GM21717 (cell line): ENCODE measurements at regions not wholly inside any gene's neighbourhood (a gene's known extent, or its start where the extent isn't known, plus 50 kb on each side); places are given as distances from the start of the nearest gene placed in this dataset.

ENCODE experiments used
- ATAC-seq: cut with Tn5 transposase; IDR thresholded peaks from one replicate; pipeline ENCODE4 v1.9.1; 2021; ENCODE audit warnings: mild to moderate bottlenecking, moderate library complexity; ENCODE audit not compliant: unreplicated experiment

DNA sequence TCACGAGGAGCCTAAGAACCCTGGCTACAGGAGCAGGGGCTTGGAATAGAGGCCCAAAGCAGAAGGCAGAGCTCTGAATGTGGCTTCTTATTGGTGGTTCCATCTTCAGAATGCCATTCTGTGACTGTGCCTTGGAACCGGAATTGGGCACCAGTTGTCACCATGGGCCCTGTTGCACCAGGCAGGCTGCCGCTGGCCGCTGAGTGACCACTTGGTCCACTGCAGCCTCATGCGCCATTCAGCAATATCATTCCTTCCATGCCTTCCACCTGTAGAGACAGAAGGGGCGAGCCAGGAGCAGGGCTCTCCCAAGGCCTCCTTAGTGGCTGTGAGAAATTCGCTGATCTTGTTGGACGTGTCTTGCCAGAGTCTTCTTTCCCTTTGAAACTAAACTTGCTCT is 270.3 kb upstream of the CHD6 start:
- ATAC-seq: no peak

GRCh38 chr20:41887500-41887899 is 269.3 kb upstream of the CHD6 start:
- ATAC-seq: no peak

DNA sequence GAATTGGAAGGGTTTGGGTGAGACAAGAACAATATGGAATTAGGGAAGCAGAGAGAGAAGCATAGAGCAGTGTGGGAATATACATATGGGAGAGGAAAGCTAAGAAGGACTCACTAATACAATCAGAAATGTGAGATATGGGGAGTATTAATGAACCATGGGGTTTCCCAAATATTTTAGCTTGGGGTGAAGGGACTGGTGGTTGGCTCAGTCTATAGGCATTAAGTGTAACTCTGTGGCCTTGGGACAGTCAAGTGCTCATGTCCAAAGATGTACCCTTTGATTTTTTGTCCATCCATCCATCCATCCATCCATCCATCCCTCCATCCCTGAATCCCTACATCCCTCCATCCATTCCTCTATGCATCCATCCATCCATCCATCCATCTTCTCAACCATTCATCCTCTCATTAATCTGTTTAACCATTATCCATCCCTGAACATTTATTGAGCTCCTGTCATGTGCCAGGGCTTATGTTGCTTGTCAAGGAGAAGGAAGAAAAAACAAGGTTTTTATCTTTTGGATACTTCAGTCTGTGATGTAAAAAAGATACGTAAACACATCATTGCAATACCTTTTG is 263.4 kb upstream of the CHD6 start:
- no peak for ATAC-seq

- no peak for ATAC-seq
These were observed 260.9 kb upstream of the CHD6 start for GRCh38 chr20:41879123-41879522.

- ATAC-seq: no peak
These were observed 259.7 kb upstream of the CHD6 start for GRCh38 chr20:41877911-41878310.

- ATAC-seq: no peak
These were observed 256.5 kb upstream of the CHD6 start for GRCh38 chr20:41874658-41875057.

DNA sequence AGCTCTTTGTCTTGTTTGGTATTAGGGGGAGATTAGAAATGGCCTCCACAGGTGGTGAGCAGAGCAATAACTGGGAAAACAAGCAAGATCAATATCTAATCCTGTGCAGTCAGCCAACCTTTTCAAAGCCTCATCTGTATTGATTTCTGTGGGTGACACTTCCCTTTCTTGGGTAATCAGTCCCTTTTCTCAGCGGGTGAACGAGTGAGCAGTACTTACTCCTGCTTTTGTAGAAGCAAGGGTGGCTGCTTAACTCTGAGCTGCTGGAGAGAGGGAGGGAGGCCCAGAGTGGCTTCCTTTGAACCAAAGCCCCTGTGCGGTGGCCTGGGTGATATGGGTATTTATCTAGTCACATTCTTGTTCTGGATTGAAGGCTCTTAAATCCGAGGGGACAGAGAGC is 254.8 kb upstream of the CHD6 start:
- no peak for ATAC-seq

- no peak for ATAC-seq
These were observed 252.8 kb upstream of the CHD6 start for GRCh38 chr20:41870869-41871462.

DNA sequence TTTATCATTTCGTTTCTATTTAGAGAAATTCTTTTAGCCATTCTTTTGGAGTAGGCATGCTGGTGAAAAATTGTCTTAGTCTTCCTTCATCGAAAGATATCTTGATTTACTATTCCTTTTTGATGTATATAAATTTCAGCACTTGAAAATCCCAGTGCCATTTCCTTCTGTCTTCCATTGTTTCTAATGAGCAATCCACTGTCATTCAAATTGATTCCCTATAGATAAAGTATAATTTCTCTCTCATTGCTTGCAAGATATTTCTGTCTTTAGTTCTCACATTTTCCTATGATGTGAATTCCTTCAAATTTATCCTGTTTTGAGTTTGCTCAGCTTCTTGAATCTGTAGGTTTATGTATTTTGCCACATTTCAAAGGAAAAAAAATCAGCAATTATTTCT is 251.1 kb upstream of the CHD6 start:
- ATAC-seq: no peak

GRCh38 chr20:41865938-41866337 is 247.8 kb upstream of the CHD6 start:
- ATAC-seq: no peak

DNA sequence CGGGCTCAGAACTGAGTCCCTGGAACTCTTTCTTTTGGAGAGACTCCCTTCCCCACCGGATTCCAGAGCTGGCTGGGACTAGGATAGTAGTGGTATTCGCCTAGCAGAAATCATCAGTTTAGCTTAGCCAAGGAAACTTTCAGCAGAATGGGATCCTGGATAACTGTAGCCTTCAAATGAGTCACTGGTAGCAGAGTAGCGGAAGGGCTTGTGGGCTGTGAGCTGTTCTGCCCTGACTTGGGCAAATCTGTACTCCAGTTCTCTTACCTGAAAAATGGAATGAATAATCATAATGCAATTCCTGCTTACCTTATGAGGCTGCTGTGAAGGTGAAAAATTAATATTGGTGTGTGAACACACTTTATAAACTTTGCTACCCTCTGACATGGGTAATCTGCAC is 244.3 kb upstream of the CHD6 start:
- ATAC-seq: no peak

DNA sequence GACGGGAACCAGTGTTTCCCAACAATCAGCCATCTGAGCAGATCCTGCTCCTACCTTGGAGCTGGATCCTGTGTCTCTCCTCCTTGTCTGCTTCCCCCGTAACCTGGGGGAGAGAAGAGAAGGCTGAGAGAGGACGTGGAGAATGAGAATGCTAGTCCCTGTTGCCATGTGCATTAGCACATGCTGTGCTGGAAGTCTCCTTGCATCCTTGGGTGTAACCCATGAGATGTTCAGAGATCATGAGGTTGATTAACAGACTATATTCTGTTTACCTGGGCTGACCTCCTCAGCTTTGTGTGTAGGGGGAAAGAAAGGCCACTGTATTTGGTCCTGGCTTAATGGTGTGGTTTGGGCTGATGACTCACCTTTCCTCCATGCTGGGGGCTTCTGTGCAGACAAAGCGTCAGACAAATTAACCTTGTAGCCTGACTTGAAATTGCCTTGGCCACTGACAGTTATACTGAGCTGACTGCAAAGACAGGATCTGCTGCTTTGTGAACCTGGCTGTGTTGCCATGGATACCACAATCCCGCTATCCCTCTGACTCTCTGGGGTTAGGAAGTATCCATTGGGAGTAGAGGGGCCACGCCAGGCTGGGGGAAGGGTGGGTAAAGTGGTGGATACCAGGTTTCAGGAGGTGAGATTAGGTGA is 243.7 kb upstream of the CHD6 start:
- ATAC-seq: no peak

DNA sequence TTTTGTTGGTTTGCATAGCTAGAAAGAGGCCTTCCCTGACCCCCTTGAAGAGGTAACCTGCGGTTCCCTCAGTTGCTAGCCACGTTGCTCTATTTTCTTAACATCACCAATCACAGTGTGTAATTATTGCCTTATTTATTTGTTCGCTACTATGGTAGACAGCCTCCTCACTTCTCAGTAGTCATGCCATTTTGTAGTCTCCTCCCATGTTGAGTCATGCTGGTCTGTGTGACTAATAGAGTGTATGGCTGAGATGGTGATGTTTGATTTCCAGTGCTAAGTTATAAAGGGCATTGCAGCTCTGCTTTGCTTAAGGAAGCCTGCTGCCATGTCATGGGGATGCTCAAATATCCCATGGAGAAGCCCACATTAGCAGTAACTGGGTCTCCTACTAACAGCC is 236.6 kb upstream of the CHD6 start:
- ATAC-seq: no peak

- no peak for ATAC-seq
These were observed 235.6 kb upstream of the CHD6 start for GRCh38 chr20:41853806-41854205.

DNA sequence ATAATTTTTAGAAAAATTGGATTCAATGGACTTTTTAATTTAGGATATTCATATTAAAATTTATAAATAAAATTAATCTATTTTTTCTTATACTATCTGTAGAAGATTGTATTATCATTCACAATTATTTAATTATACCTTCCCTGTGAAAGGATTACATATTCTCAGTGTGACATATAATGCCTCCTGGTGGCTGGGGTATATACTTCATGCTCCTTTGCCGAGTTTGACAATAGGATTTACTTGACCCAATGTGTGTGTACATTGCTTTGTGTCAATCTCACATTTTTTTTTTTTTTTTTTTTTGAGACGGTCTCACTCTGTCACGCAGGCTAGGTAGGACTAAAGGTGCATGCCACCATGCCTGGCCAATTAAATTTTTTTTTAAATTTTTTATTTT is 230.0 kb upstream of the CHD6 start:
- no peak for ATAC-seq

DNA sequence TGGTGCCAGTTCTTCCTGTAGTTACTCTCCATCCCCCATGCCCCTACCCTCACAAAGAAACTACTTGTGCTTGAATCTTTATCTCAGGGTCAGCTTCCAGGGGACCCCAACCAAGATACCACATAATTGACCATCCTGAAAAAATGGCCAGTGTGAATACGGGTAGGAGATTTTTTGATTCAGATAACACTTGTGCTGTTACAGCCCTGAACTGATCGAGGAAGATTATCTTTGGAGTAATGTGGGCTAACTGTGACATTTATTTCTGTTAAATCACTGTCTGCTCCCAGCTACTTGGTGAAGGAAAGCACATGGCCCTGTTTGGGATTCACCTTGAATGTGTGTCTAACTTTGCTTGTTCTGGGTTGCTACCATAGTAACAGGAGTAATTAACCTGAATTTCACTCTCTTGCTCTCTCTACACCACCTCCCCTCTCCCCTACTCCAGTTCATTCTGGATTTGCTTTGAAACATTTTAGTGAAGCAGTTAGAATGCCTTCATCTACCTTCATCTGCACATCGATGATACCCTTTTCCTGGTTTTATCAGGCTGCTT is 219.6 kb upstream of the CHD6 start:
- no peak for ATAC-seq

GRCh38 chr20:41833739-41834138 is 215.6 kb upstream of the CHD6 start:
- no peak for ATAC-seq

DNA sequence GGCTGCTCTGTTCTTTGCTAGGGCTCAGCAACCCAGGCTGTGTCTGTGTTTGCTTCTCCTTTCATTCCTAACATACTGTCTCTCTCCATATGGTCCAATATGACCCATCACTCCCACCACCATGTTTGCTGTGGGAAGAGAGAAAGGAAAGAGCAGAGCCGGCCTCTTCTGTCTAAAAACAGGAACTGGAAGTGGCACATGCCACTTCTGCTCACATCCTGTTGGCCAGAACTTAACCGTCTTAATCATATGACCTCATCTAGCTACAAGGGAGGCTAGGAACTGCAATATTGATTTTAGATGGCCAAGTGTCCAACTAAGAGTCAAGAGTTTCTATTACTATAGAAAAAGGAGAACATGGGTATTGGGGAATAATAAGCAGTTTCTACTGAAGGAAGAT is 212.5 kb upstream of the CHD6 start:
- no peak for ATAC-seq

GRCh38 chr20:41819436-41819835 is 201.3 kb upstream of the CHD6 start:
- ATAC-seq: no peak

DNA sequence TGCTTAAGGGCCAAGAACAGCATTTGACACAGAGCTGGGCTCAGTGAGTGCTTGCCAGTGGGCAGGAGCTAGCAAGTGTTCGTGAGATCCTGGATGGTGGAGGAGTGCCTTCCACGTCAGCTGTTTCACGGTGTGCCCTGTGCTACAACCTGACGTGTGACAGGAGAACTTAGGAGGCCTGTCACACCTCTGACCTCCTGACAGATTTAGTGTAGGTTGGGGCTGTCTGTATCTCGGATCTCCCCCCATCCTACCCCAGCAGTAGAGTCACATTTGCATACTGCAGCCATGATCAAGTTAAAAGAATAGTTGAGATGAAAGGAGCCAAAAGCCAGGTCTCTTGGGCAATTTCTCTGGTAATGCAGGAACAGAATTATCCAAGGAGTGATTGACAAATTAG is 200.8 kb upstream of the CHD6 start:
- ATAC-seq: no peak

- ATAC-seq: no peak
These were observed 200.2 kb upstream of the CHD6 start for GRCh38 chr20:41818369-41818768.

- no peak for ATAC-seq
These were observed 193.3 kb upstream of the CHD6 start for GRCh38 chr20:41811456-41811855.
